ENCODE measurements at regions not wholly inside any gene's neighbourhood (a gene's known extent, or its start where the extent isn't known, plus 50 kb on each side); places are given as distances from the start of the nearest gene placed in this dataset.

DNA sequence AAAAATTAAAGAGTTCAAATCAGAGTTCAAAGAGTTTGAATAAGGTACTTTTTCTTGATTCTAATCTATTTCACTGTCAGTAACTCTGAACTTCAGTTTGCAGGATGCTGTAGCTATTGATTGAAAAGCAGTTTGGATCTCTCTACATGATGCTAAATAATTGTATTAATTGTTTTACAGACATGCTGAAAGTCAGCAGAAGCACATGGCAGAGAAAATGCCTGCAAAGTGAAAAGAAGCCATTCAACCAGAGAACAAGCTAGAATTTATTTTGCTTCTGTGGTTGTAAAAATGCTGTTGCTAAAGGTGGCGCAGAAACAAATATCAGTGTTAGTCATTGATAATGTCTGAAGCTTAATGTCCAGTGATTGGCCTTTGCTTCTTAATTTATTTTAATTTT lies 92.1 kb upstream of the IL12A start:
- H4K20me1 ChIP-seq (replicated peaks; ENCODE audit: insufficient read depth): 0 out of 2 replicates have a peak, but pooled peaks cover 10% of the 10 kb centered on the region
- H3K36me3 ChIP-seq (ENCODE audit: insufficient read depth): no peaks in the 10 kb centered on the region
- ATAC-seq (no peak), DNase-seq (ENCODE audit: low spot score) (no peak)
- H3K9me2 ChIP-seq (ENCODE audit: insufficient read depth): no peaks in the 10 kb centered on the region
- no peaks in the 10 kb centered on the region for H3K27me3 ChIP-seq (ENCODE audit: insufficient read depth)
- Mint-ChIP-seq H3K9me3 (no peaks in the 10 kb centered on the region), H3K36me3 (ENCODE audit: low read depth) (peaks cover 15% of the 10 kb centered on the region; the same call in 2 of the 3 replicates), H3K4me3 (no peak overlapping the region), H3K27me3 (ENCODE audit: insufficient read depth, low read depth, poor library complexity) (no peaks in the 10 kb centered on the region), H3K4me1 (no peaks in the 10 kb centered on the region), H3K27ac (no peak overlapping the region)
- no peak for TF ChIP-seq EZH2 (IDR thresholded peaks at IDR 0.05; ENCODE audit: low read depth, unreplicated experiment)
- H2AFZ ChIP-seq: no peak overlapping the region
- H3K79me2 ChIP-seq (replicated peaks; ENCODE audit: insufficient read depth): no peaks in the 10 kb centered on the region
- no peaks in the 10 kb centered on the region for H3K4me1 ChIP-seq (ENCODE audit: insufficient read depth)
- no peak overlapping the region for H3K4me2 ChIP-seq
- no peak overlapping the region for H3K4me3 ChIP-seq
- H3K27ac ChIP-seq (ENCODE audit: low read depth): no peak overlapping the region
- no peaks in the 10 kb centered on the region for H3F3A ChIP-seq (replicated peaks; ENCODE audit: low read depth)

DNA sequence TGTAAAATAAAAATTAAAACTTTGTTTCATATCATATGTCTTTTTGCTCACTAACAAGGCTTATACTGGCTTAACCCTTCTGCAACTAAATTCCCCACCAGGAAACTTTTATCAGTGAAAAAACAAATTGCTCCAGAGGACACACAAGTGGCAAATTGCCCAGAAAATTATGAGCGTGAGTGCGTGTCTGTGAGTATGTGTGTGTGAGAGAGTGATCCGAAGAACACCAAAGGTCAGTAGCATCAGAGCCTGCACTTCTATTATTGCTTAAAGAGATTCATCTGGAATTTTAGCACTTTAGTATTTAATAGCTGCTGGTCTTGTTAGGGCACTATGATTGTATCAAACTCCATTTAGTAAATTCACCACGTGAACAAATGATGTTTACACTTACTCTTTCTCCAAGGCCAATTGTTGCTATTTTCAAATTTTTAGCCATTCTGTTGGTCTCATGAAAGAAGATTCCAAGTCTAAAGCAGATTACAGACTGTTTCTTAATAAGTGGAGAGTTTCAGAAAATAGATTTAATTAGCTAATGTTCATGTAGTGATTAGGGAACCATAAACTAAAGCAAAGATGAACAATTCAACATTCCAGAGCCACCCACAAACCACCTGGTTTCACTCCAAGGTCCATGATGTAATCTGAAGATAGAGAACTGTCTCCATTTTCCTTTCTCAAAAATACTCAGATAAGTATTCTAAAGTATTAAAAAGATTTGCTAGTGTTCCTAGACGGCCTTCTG lies 91.1 kb upstream of the IL12A start:
- Mint-ChIP-seq H3K27ac (no peak overlapping the region), H3K4me1 (peaks cover 2% of the 10 kb centered on the region; the same call in 2 of the 3 replicates), H3K36me3 (ENCODE audit: low read depth) (peaks cover 8% of the 10 kb centered on the region; the same call in 2 of the 3 replicates), H3K4me3 (no peak overlapping the region), H3K9me3 (no peaks in the 10 kb centered on the region), H3K27me3 (ENCODE audit: insufficient read depth, low read depth, poor library complexity) (no peaks in the 10 kb centered on the region)
- no peak for DNase-seq (ENCODE audit: low spot score)
- Histone ChIP-seq H3K4me2 (no peak overlapping the region), H2AFZ (no peak overlapping the region), H3K27me3 (ENCODE audit: insufficient read depth) (no peaks in the 10 kb centered on the region), H4K20me1 (replicated peaks; ENCODE audit: insufficient read depth) (0 out of 2 replicates have a peak, but pooled peaks cover 10% of the 10 kb centered on the region), H3K4me3 (no peak overlapping the region), H3K79me2 (replicated peaks; ENCODE audit: insufficient read depth) (no peaks in the 10 kb centered on the region), H3K36me3 (ENCODE audit: insufficient read depth) (no peaks in the 10 kb centered on the region), H3K4me1 (ENCODE audit: insufficient read depth) (peaks cover 3% of the 10 kb centered on the region; the same call in 1 of the 2 replicates), H3K27ac (ENCODE audit: low read depth) (no peak overlapping the region), H3K9me2 (ENCODE audit: insufficient read depth) (no peaks in the 10 kb centered on the region), H3F3A (replicated peaks; ENCODE audit: low read depth) (no peaks in the 10 kb centered on the region)
- TF ChIP-seq, protein P1, sequence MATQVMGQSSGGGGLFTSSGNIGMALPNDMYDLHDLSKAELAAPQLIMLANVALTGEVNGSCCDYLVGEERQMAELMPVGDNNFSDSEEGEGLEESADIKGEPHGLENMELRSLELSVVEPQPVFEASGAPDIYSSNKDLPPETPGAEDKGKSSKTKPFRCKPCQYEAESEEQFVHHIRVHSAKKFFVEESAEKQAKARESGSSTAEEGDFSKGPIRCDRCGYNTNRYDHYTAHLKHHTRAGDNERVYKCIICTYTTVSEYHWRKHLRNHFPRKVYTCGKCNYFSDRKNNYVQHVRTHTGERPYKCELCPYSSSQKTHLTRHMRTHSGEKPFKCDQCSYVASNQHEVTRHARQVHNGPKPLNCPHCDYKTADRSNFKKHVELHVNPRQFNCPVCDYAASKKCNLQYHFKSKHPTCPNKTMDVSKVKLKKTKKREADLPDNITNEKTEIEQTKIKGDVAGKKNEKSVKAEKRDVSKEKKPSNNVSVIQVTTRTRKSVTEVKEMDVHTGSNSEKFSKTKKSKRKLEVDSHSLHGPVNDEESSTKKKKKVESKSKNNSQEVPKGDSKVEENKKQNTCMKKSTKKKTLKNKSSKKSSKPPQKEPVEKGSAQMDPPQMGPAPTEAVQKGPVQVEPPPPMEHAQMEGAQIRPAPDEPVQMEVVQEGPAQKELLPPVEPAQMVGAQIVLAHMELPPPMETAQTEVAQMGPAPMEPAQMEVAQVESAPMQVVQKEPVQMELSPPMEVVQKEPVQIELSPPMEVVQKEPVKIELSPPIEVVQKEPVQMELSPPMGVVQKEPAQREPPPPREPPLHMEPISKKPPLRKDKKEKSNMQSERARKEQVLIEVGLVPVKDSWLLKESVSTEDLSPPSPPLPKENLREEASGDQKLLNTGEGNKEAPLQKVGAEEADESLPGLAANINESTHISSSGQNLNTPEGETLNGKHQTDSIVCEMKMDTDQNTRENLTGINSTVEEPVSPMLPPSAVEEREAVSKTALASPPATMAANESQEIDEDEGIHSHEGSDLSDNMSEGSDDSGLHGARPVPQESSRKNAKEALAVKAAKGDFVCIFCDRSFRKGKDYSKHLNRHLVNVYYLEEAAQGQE (IDR thresholded peaks at IDR 0.05; ENCODE audit: unreplicated experiment): no peak
- TF ChIP-seq, protein P2, sequence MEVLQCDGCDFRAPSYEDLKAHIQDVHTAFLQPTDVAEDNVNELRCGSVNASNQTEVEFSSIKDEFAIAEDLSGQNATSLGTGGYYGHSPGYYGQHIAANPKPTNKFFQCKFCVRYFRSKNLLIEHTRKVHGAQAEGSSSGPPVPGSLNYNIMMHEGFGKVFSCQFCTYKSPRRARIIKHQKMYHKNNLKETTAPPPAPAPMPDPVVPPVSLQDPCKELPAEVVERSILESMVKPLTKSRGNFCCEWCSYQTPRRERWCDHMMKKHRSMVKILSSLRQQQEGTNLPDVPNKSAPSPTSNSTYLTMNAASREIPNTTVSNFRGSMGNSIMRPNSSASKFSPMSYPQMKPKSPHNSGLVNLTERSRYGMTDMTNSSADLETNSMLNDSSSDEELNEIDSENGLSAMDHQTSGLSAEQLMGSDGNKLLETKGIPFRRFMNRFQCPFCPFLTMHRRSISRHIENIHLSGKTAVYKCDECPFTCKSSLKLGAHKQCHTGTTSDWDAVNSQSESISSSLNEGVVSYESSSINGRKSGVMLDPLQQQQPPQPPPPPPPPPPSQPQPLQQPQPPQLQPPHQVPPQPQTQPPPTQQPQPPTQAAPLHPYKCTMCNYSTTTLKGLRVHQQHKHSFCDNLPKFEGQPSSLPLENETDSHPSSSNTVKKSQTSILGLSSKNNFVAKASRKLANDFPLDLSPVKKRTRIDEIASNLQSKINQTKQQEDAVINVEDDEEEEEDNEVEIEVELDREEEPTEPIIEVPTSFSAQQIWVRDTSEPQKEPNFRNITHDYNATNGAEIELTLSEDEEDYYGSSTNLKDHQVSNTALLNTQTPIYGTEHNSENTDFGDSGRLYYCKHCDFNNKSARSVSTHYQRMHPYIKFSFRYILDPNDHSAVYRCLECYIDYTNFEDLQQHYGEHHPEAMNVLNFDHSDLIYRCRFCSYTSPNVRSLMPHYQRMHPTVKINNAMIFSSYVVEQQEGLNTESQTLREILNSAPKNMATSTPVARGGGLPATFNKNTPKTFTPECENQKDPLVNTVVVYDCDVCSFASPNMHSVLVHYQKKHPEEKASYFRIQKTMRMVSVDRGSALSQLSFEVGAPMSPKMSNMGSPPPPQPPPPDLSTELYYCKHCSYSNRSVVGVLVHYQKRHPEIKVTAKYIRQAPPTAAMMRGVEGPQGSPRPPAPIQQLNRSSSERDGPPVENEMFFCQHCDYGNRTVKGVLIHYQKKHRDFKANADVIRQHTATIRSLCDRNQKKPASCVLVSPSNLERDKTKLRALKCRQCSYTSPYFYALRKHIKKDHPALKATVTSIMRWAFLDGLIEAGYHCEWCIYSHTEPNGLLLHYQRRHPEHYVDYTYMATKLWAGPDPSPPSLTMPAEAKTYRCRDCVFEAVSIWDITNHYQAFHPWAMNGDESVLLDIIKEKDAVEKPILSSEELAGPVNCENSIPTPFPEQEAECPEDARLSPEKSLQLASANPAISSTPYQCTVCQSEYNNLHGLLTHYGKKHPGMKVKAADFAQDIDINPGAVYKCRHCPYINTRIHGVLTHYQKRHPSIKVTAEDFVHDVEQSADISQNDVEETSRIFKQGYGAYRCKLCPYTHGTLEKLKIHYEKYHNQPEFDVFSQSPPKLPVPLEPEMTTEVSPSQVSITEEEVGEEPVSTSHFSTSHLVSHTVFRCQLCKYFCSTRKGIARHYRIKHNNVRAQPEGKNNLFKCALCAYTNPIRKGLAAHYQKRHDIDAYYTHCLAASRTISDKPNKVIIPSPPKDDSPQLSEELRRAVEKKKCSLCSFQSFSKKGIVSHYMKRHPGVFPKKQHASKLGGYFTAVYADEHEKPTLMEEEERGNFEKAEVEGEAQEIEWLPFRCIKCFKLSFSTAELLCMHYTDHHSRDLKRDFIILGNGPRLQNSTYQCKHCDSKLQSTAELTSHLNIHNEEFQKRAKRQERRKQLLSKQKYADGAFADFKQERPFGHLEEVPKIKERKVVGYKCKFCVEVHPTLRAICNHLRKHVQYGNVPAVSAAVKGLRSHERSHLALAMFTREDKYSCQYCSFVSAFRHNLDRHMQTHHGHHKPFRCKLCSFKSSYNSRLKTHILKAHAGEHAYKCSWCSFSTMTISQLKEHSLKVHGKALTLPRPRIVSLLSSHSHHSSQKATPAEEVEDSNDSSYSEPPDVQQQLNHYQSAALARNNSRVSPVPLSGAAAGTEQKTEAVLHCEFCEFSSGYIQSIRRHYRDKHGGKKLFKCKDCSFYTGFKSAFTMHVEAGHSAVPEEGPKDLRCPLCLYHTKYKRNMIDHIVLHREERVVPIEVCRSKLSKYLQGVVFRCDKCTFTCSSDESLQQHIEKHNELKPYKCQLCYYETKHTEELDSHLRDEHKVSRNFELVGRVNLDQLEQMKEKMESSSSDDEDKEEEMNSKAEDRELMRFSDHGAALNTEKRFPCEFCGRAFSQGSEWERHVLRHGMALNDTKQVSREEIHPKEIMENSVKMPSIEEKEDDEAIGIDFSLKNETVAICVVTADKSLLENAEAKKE (CRISPR knock-in tag; IDR thresholded peaks at IDR 0.05): no peak
- TF ChIP-seq, protein P3, sequence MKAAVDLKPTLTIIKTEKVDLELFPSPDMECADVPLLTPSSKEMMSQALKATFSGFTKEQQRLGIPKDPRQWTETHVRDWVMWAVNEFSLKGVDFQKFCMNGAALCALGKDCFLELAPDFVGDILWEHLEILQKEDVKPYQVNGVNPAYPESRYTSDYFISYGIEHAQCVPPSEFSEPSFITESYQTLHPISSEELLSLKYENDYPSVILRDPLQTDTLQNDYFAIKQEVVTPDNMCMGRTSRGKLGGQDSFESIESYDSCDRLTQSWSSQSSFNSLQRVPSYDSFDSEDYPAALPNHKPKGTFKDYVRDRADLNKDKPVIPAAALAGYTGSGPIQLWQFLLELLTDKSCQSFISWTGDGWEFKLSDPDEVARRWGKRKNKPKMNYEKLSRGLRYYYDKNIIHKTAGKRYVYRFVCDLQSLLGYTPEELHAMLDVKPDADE (IDR thresholded peaks at IDR 0.05): no peak
- TF ChIP-seq, protein P4, sequence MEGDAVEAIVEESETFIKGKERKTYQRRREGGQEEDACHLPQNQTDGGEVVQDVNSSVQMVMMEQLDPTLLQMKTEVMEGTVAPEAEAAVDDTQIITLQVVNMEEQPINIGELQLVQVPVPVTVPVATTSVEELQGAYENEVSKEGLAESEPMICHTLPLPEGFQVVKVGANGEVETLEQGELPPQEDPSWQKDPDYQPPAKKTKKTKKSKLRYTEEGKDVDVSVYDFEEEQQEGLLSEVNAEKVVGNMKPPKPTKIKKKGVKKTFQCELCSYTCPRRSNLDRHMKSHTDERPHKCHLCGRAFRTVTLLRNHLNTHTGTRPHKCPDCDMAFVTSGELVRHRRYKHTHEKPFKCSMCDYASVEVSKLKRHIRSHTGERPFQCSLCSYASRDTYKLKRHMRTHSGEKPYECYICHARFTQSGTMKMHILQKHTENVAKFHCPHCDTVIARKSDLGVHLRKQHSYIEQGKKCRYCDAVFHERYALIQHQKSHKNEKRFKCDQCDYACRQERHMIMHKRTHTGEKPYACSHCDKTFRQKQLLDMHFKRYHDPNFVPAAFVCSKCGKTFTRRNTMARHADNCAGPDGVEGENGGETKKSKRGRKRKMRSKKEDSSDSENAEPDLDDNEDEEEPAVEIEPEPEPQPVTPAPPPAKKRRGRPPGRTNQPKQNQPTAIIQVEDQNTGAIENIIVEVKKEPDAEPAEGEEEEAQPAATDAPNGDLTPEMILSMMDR (conservative IDR thresholded peaks at IDR 0.05; ENCODE audit: low read depth in 2 of 2): no peak
- TF ChIP-seq JUNB (IDR thresholded peaks at IDR 0.05; ENCODE audit: unreplicated experiment): no peak
- no peak for ATAC-seq
